ENCODE measurements at regions not wholly inside any gene's neighbourhood (a gene's known extent, or its start where the extent isn't known, plus 50 kb on each side); places are given as distances from the start of the nearest gene placed in this dataset.

- H3K4me1 ChIP-seq (ENCODE audit: insufficient read depth, low read length) = peaks cover 60% of the 10 kb centered on the region
- H3K27ac ChIP-seq (ENCODE audit: low read depth, low read length) = no peak overlapping the region
- no peaks in the 10 kb centered on the region for H3K9me3 ChIP-seq (ENCODE audit: low read length)
- no peaks in the 10 kb centered on the region for H3K36me3 ChIP-seq (ENCODE audit: insufficient read depth, low read length)
- H3K27me3 ChIP-seq (ENCODE audit: control insufficient read depth in 1 of 2, insufficient read depth in 2 of 2, low read length in 2 of 2) = no peaks in the 10 kb centered on the region
- no peak overlapping the region for H3K4me3 ChIP-seq (ENCODE audit: low read depth in 1 of 2, low read length in 2 of 2)
- H3K9ac ChIP-seq (ENCODE audit: low read length) = no peak overlapping the region
These were observed 104.1 kb upstream of the MTNR1B start for GRCh38 chr11:92865352-92865751.

- no peaks in the 10 kb centered on the region for H3K36me3 ChIP-seq (ENCODE audit: insufficient read depth, low read length)
- H3K4me3 ChIP-seq (ENCODE audit: low read depth in 1 of 2, low read length in 2 of 2) = no peak overlapping the region
- no peak overlapping the region for H3K27ac ChIP-seq (ENCODE audit: low read depth, low read length)
- no peaks in the 10 kb centered on the region for H3K27me3 ChIP-seq (ENCODE audit: control insufficient read depth in 1 of 2, insufficient read depth in 2 of 2, low read length in 2 of 2)
- H3K4me1 ChIP-seq (ENCODE audit: insufficient read depth, low read length) = peaks cover 50% of the 10 kb centered on the region
- H3K9ac ChIP-seq (ENCODE audit: low read length) = no peak overlapping the region
- no peaks in the 10 kb centered on the region for H3K9me3 ChIP-seq (ENCODE audit: low read length)
These were observed 102.7 kb upstream of the MTNR1B start for GRCh38 chr11:92866679-92867282.

- Histone ChIP-seq H3K27ac (ENCODE audit: low read depth, low read length) (no peak overlapping the region), H3K9me3 (ENCODE audit: low read length) (no peaks in the 10 kb centered on the region), H3K4me1 (ENCODE audit: insufficient read depth, low read length) (peaks cover 42% of the 10 kb centered on the region), H3K4me3 (ENCODE audit: low read depth in 1 of 2, low read length in 2 of 2) (no peak overlapping the region), H3K27me3 (ENCODE audit: control insufficient read depth in 1 of 2, insufficient read depth in 2 of 2, low read length in 2 of 2) (no peaks in the 10 kb centered on the region), H3K9ac (ENCODE audit: low read length) (no peak overlapping the region), H3K36me3 (ENCODE audit: insufficient read depth, low read length) (no peaks in the 10 kb centered on the region)
These were observed 101.4 kb upstream of the MTNR1B start for GRCh38 chr11:92867913-92868619.

GRCh38 chr11:92869716-92870115 is 99.7 kb upstream of the MTNR1B start:
- H3K9ac ChIP-seq (ENCODE audit: low read length) = no peak overlapping the region
- no peak overlapping the region for H3K27ac ChIP-seq (ENCODE audit: low read depth, low read length)
- H3K9me3 ChIP-seq (ENCODE audit: low read length) = no peaks in the 10 kb centered on the region
- no peak overlapping the region for H3K4me3 ChIP-seq (ENCODE audit: low read depth in 1 of 2, low read length in 2 of 2)
- peaks cover 32% of the 10 kb centered on the region for H3K4me1 ChIP-seq (ENCODE audit: insufficient read depth, low read length)
- no peaks in the 10 kb centered on the region for H3K36me3 ChIP-seq (ENCODE audit: insufficient read depth, low read length)
- H3K27me3 ChIP-seq (ENCODE audit: control insufficient read depth in 1 of 2, insufficient read depth in 2 of 2, low read length in 2 of 2) = no peaks in the 10 kb centered on the region

- Histone ChIP-seq H3K4me1 (ENCODE audit: insufficient read depth, low read length) (peaks cover 28% of the 10 kb centered on the region), H3K36me3 (ENCODE audit: insufficient read depth, low read length) (no peaks in the 10 kb centered on the region), H3K9ac (ENCODE audit: low read length) (no peak overlapping the region), H3K27me3 (ENCODE audit: control insufficient read depth in 1 of 2, insufficient read depth in 2 of 2, low read length in 2 of 2) (no peaks in the 10 kb centered on the region), H3K4me3 (ENCODE audit: low read depth in 1 of 2, low read length in 2 of 2) (no peak overlapping the region), H3K27ac (ENCODE audit: low read depth, low read length) (no peak overlapping the region), H3K9me3 (ENCODE audit: low read length) (no peaks in the 10 kb centered on the region)
These were observed 99.1 kb upstream of the MTNR1B start for GRCh38 chr11:92870196-92870832.

GRCh38 chr11:92873551-92873950 is 95.9 kb upstream of the MTNR1B start:
- Histone ChIP-seq H3K9me3 (ENCODE audit: low read length) (no peaks in the 10 kb centered on the region), H3K4me3 (ENCODE audit: low read depth in 1 of 2, low read length in 2 of 2) (no peak overlapping the region), H3K36me3 (ENCODE audit: insufficient read depth, low read length) (no peaks in the 10 kb centered on the region), H3K9ac (ENCODE audit: low read length) (no peak overlapping the region), H3K4me1 (ENCODE audit: insufficient read depth, low read length) (peaks cover 13% of the 10 kb centered on the region), H3K27ac (ENCODE audit: low read depth, low read length) (no peak overlapping the region), H3K27me3 (ENCODE audit: control insufficient read depth in 1 of 2, insufficient read depth in 2 of 2, low read length in 2 of 2) (no peaks in the 10 kb centered on the region)

GRCh38 chr11:92875473-92875872 is 94.0 kb upstream of the MTNR1B start:
- Histone ChIP-seq H3K4me1 (ENCODE audit: insufficient read depth, low read length) (peaks cover 3% of the 10 kb centered on the region), H3K27ac (ENCODE audit: low read depth, low read length) (no peak overlapping the region), H3K4me3 (ENCODE audit: low read depth in 1 of 2, low read length in 2 of 2) (no peak overlapping the region), H3K36me3 (ENCODE audit: insufficient read depth, low read length) (no peaks in the 10 kb centered on the region), H3K9ac (ENCODE audit: low read length) (no peak overlapping the region), H3K9me3 (ENCODE audit: low read length) (no peaks in the 10 kb centered on the region), H3K27me3 (ENCODE audit: control insufficient read depth in 1 of 2, insufficient read depth in 2 of 2, low read length in 2 of 2) (no peaks in the 10 kb centered on the region)

GRCh38 chr11:92879086-92879485 is 90.4 kb upstream of the MTNR1B start:
- Histone ChIP-seq H3K9ac (ENCODE audit: low read length) (no peak overlapping the region), H3K4me3 (ENCODE audit: low read depth in 1 of 2, low read length in 2 of 2) (no peak overlapping the region), H3K27me3 (ENCODE audit: control insufficient read depth in 1 of 2, insufficient read depth in 2 of 2, low read length in 2 of 2) (no peaks in the 10 kb centered on the region), H3K9me3 (ENCODE audit: low read length) (no peaks in the 10 kb centered on the region), H3K36me3 (ENCODE audit: insufficient read depth, low read length) (no peaks in the 10 kb centered on the region), H3K27ac (ENCODE audit: low read depth, low read length) (no peak overlapping the region), H3K4me1 (ENCODE audit: insufficient read depth, low read length) (no peaks in the 10 kb centered on the region)

GRCh38 chr11:92880381-92880780 is 89.1 kb upstream of the MTNR1B start:
- Histone ChIP-seq H3K36me3 (ENCODE audit: insufficient read depth, low read length) (no peaks in the 10 kb centered on the region), H3K9me3 (ENCODE audit: low read length) (no peaks in the 10 kb centered on the region), H3K27ac (ENCODE audit: low read depth, low read length) (no peak overlapping the region)

GRCh38 chr11:92881940-92882450 is 87.5 kb upstream of the MTNR1B start:
- Histone ChIP-seq H3K4me1 (ENCODE audit: insufficient read depth, low read length) (no peaks in the 10 kb centered on the region), H3K9ac (ENCODE audit: low read length) (no peak overlapping the region), H3K27ac (ENCODE audit: low read depth, low read length) (no peak overlapping the region), H3K27me3 (ENCODE audit: control insufficient read depth in 1 of 2, insufficient read depth in 2 of 2, low read length in 2 of 2) (no peaks in the 10 kb centered on the region), H3K4me3 (ENCODE audit: low read depth in 1 of 2, low read length in 2 of 2) (no peak overlapping the region), H3K36me3 (ENCODE audit: insufficient read depth, low read length) (no peaks in the 10 kb centered on the region), H3K9me3 (ENCODE audit: low read length) (no peaks in the 10 kb centered on the region)

More at GRCh38 chr11:92880381-92880780, 89.1 kb upstream of the MTNR1B start:
- no peak overlapping the region for H3K9ac ChIP-seq (ENCODE audit: low read length)
- H3K27me3 ChIP-seq (ENCODE audit: control insufficient read depth in 1 of 2, insufficient read depth in 2 of 2, low read length in 2 of 2) = no peaks in the 10 kb centered on the region
- no peaks in the 10 kb centered on the region for H3K4me1 ChIP-seq (ENCODE audit: insufficient read depth, low read length)
- H3K4me3 ChIP-seq (ENCODE audit: low read depth in 1 of 2, low read length in 2 of 2) = no peak overlapping the region

- H3K9ac ChIP-seq (ENCODE audit: low read length) = no peak overlapping the region
- no peak overlapping the region for H3K27ac ChIP-seq (ENCODE audit: low read depth, low read length)
- H3K4me1 ChIP-seq (ENCODE audit: insufficient read depth, low read length) = no peaks in the 10 kb centered on the region
- H3K4me3 ChIP-seq (ENCODE audit: low read depth in 1 of 2, low read length in 2 of 2) = no peak overlapping the region
- no peaks in the 10 kb centered on the region for H3K9me3 ChIP-seq (ENCODE audit: low read length)
- H3K27me3 ChIP-seq (ENCODE audit: control insufficient read depth in 1 of 2, insufficient read depth in 2 of 2, low read length in 2 of 2) = no peaks in the 10 kb centered on the region
- no peaks in the 10 kb centered on the region for H3K36me3 ChIP-seq (ENCODE audit: insufficient read depth, low read length)
These were observed 86.4 kb upstream of the MTNR1B start for GRCh38 chr11:92882828-92883611.
